Gastrocnemius medialis (tissue), 4 donors: ENCODE measurements at regions not wholly inside any gene's neighbourhood (a gene's known extent, or its start where the extent isn't known, plus 50 kb on each side); places are given as distances from the start of the nearest gene placed in this dataset.

Experiments used
- ATAC-seq, 2 donors: fragments of 150-250 bp; one replicate each; pipeline ENCODE4 v1.9.1; 2016
- DNase-seq, 2 donors: peaks; one replicate each; pipeline ENCODE4 v3.0.0-alpha.2; 2019
- H3K27ac ChIP-seq, 4 donors: fragments of 200-600 bp; sonication (generic); 1 replicate in 1 of 4; 2 replicates in 3 of 4; pipeline ENCODE4 v1.5.1; 2016 to 2018; ENCODE audit warnings: mild to moderate bottlenecking in 2 of 4, moderate library complexity in 1 of 4
- H3K27me3 ChIP-seq, 3 donors: fragments of 200-600 bp; sonication (generic) in 2 of 3; 1 replicate in 1 of 3; 2 replicates in 2 of 3; pipeline versions ENCODE4 v1.5.1 to v1.6.0; 2016 to 2019; ENCODE audit warnings: mild to moderate bottlenecking in 1 of 3, moderate library complexity in 1 of 3
- H3K36me3 ChIP-seq, 2 donors: fragments of 200-600 bp; sonication (generic) in 1 of 2; one replicate each; pipeline ENCODE4 v1.5.1; 2017 to 2018
- H3K4me1 ChIP-seq, 2 donors: fragments of 200-600 bp; sonication (generic) in 1 of 2; one replicate each; pipeline ENCODE4 v1.5.1; 2016 to 2017; ENCODE audit warnings: mild to moderate bottlenecking in 2 of 2
- H3K4me3 ChIP-seq, 4 donors: fragments of 200-600 bp; sonication (generic) in 3 of 4; 1 replicate in 1 of 4; 2 replicates in 3 of 4; pipeline ENCODE4 v1.5.1; 2016 to 2019; ENCODE audit warnings: mild to moderate bottlenecking in 2 of 4
- H3K9me3 ChIP-seq, 3 donors: fragments of 200-600 bp; sonication (generic) in 2 of 3; 1 replicate in 1 of 3; 2 replicates in 2 of 3; pipeline ENCODE4 v1.5.1; 2016 to 2019
- POLR2A ChIP-seq, 2 donors: fragments of 450-650 bp; IDR thresholded peaks; one replicate each; pipeline ENCODE4 v1.6.1; 2017; ENCODE audit warnings: antibody characterized with exemption in 2 of 2, mild to moderate bottlenecking in 2 of 2, moderate library complexity in 2 of 2
- in situ Hi-C, 4 donors: fragments of 200-750 bp; cut with MboI; loops; one replicate each; pipeline versions ENCODE4 v1.15.0 to v1.8.0; 2017; ENCODE audit warnings: low sequenced_read_pairs in 4 of 4
- intact Hi-C: fragments of 100-400 bp; cut with DNase I; formaldehyde crosslinking; loops from one replicate; pipeline ENCODE4 v1.15.1; 2023; ENCODE audit warnings: low total_unique reads
- TF ChIP-seq, protein P1 (sequence below), 5 experiments: fragments of 450-650 bp in 3 of 5; fragments of 200-600 bp in 2 of 5; sonication (generic) in 2 of 5; IDR thresholded peaks in 4 of 5; conservative IDR thresholded peaks in 1 of 5; 1 replicate in 4 of 5; 2 replicates in 1 of 5; pipeline ENCODE4 v1.5.1; 2016 to 2019; ENCODE audit warnings: antibody characterized with exemption in 5 of 5, mild to moderate bottlenecking in 3 of 5, moderate library complexity in 3 of 5

GRCh38 chr3:109596991-109597390 lies 259.6 kb upstream of the DPPA4 start:
- H3K9me3 ChIP-seq: no peaks in the 10 kb centered on the region
- TF ChIP-seq, protein P1, sequence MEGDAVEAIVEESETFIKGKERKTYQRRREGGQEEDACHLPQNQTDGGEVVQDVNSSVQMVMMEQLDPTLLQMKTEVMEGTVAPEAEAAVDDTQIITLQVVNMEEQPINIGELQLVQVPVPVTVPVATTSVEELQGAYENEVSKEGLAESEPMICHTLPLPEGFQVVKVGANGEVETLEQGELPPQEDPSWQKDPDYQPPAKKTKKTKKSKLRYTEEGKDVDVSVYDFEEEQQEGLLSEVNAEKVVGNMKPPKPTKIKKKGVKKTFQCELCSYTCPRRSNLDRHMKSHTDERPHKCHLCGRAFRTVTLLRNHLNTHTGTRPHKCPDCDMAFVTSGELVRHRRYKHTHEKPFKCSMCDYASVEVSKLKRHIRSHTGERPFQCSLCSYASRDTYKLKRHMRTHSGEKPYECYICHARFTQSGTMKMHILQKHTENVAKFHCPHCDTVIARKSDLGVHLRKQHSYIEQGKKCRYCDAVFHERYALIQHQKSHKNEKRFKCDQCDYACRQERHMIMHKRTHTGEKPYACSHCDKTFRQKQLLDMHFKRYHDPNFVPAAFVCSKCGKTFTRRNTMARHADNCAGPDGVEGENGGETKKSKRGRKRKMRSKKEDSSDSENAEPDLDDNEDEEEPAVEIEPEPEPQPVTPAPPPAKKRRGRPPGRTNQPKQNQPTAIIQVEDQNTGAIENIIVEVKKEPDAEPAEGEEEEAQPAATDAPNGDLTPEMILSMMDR (IDR thresholded peaks at IDR 0.05 in 4 of 5, conservative IDR thresholded peaks at IDR 0.05 in 1 of 5): no peak
- no peak for TF ChIP-seq POLR2A (IDR thresholded peaks at IDR 0.05)
- H3K36me3 ChIP-seq: no peaks in the 10 kb centered on the region
- in situ Hi-C loops: no loop called here
- DNase-seq (no peak), ATAC-seq (no peak)
- no peaks in the 10 kb centered on the region for H3K27me3 ChIP-seq
- no peak overlapping the region for H3K27ac ChIP-seq
- no peak overlapping the region for H3K4me3 ChIP-seq
- intact Hi-C loops: no loop called here
- no peaks in the 10 kb centered on the region for H3K4me1 ChIP-seq

- DNase-seq (no peak), ATAC-seq (no peak)
- H3K4me1 ChIP-seq: no peaks in the 10 kb centered on the region
- in situ Hi-C loops: no loop called here
- H3K9me3 ChIP-seq: no peaks in the 10 kb centered on the region
- H3K27ac ChIP-seq: no peak overlapping the region
- H3K36me3 ChIP-seq: no peaks in the 10 kb centered on the region
- no peak overlapping the region for H3K4me3 ChIP-seq
- no peak for TF ChIP-seq POLR2A (IDR thresholded peaks at IDR 0.05)
- TF ChIP-seq, protein P1 (IDR thresholded peaks at IDR 0.05 in 4 of 5, conservative IDR thresholded peaks at IDR 0.05 in 1 of 5): no peak
- no peaks in the 10 kb centered on the region for H3K27me3 ChIP-seq
- intact Hi-C loops: no loop called here
Observed at GRCh38 chr3:109597444-109597843, 260.1 kb upstream of the DPPA4 start.

DNA sequence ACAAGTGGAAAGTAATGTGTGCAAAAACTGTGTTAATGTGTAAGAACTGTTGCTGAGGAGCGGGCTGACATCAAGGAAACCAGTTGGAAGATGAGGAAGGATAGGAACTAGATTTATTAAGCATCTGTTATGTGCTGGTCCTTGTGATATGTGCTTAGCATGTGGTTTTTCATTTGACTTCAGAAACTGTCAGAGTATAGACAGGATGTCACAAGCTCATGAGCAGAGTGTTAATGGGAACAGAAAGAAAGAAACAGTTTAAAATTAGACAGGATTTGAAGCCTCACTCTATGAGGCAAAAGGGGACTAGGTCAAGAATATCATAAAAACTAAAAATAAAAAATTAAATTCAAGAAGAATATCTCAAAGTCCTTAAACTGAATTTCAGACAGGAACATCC lies 270.6 kb upstream of the DPPA4 start:
- Histone ChIP-seq H3K27me3 (no peaks in the 10 kb centered on the region), H3K27ac (no peak overlapping the region), H3K4me1 (no peaks in the 10 kb centered on the region), H3K36me3 (no peaks in the 10 kb centered on the region), H3K4me3 (no peak overlapping the region), H3K9me3 (no peaks in the 10 kb centered on the region)
- no peak for TF ChIP-seq POLR2A (IDR thresholded peaks at IDR 0.05)
- TF ChIP-seq, protein P1 (IDR thresholded peaks at IDR 0.05 in 4 of 5, conservative IDR thresholded peaks at IDR 0.05 in 1 of 5): no peak
- in situ Hi-C loops (no loop called here), intact Hi-C loops (no loop called here)
- ATAC-seq (no peak), DNase-seq (no peak)

- Histone ChIP-seq H3K27me3 (no peaks in the 10 kb centered on the region), H3K4me3 (no peak overlapping the region), H3K36me3 (no peaks in the 10 kb centered on the region), H3K27ac (no peak overlapping the region), H3K4me1 (no peaks in the 10 kb centered on the region), H3K9me3 (no peaks in the 10 kb centered on the region)
- DNase-seq (no peak), ATAC-seq (no peak)
- intact Hi-C loops (no loop called here), in situ Hi-C loops (no loop called here)
- no peak for TF ChIP-seq POLR2A (IDR thresholded peaks at IDR 0.05)
- TF ChIP-seq, protein P1 (IDR thresholded peaks at IDR 0.05 in 4 of 5, conservative IDR thresholded peaks at IDR 0.05 in 1 of 5): no peak
Observed at GRCh38 chr3:109608574-109608973, 271.2 kb upstream of the DPPA4 start.

- H3K4me1 ChIP-seq: no peaks in the 10 kb centered on the region
- no peak for TF ChIP-seq POLR2A (IDR thresholded peaks at IDR 0.05)
- TF ChIP-seq, protein P1 (IDR thresholded peaks at IDR 0.05 in 4 of 5, conservative IDR thresholded peaks at IDR 0.05 in 1 of 5): no peak
- DNase-seq (no peak), ATAC-seq (no peak)
- H3K4me3 ChIP-seq: no peak overlapping the region
- in situ Hi-C loops (no loop called here), intact Hi-C loops (no loop called here)
- H3K27me3 ChIP-seq: no peaks in the 10 kb centered on the region
- H3K36me3 ChIP-seq: no peaks in the 10 kb centered on the region
- no peak overlapping the region for H3K27ac ChIP-seq
- H3K9me3 ChIP-seq: no peaks in the 10 kb centered on the region
Observed at GRCh38 chr3:109618766-109619378, 281.5 kb upstream of the DPPA4 start.
